ENCODE measurements at regions not wholly inside any gene's neighbourhood (a gene's known extent, or its start where the extent isn't known, plus 50 kb on each side); places are given as distances from the start of the nearest gene placed in this dataset.

DNA sequence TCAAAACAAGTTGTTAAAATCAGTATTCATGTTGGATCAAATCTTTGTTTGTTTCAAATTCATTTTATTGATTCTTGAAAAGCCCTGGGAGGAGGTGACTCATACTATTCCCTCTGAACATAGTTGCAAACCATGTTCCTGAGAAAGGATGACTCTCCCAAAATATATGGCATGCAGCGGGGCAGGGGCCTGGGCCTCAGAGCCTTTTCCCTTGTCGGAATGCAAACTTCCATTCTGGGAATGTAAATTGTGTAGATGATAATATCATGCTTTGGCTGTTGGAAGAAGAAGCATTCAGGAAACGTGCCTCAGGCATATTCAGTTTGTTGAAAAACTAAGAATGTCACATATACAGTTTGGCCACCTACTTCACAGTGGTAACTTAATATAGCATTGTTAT is 242.0 kb downstream of the AUH start:
- no peak overlapping the region for H3K4me3 ChIP-seq (ENCODE audit: low read depth, low read length)
- peaks cover 12% of the 10 kb centered on the region for H3K27me3 ChIP-seq (ENCODE audit: control insufficient read depth, insufficient read depth, low read length)
- DNase-seq (no peak), ATAC-seq (ENCODE audit: low read depth in 2 of 2) (no peak)
- no peaks in the 10 kb centered on the region for H3K4me1 ChIP-seq (ENCODE audit: control insufficient read depth, insufficient read depth, low read length, poor library complexity, severe bottlenecking)
- H3K27ac Mint-ChIP-seq: peak overlapping the region in 1 of 3 donors; percentile 59
- no peak overlapping the region for H3K27ac ChIP-seq (ENCODE audit: insufficient read depth, low read length, poor library complexity, severe bottlenecking)
- peaks cover 3% of the 10 kb centered on the region for H3K36me3 Mint-ChIP-seq
- no peak overlapping the region for H3K4me3 Mint-ChIP-seq
- no peaks in the 10 kb centered on the region for H3K36me3 ChIP-seq (ENCODE audit: control insufficient read depth, insufficient read depth, low read length)
- H3K4me1 Mint-ChIP-seq: peaks cover 0 to 2% (median 0%) of the 10 kb centered on the region in 4 donors
- peaks cover 34% of the 10 kb centered on the region for H3K27me3 Mint-ChIP-seq
- H3K9me3 Mint-ChIP-seq: peaks cover 0 to under 1% (median 0%) of the 10 kb centered on the region in 7 donors
- no peaks in the 10 kb centered on the region for H3K9me3 ChIP-seq (ENCODE audit: control insufficient read depth in 2 of 2, low read length in 2 of 2)

DNA sequence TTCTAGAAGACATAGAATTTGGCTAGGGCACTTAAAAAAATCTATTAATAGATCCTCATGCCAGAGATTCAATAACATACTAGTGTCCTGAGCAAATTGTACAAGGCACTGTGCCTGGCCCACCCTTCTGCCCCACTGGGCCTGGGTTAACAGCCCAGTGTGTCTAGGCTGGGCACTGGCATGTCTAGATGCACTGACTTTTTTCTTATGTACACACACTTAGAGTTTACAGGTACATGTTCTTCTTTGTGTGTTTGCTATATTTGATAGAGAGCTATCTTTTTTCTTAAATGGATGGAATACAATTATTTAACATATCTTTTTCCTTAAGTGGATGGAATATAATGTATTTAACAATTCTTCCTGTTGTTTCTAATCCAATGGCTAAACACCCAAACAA is 241.5 kb downstream of the AUH start:
- no peak overlapping the region for H3K4me3 ChIP-seq (ENCODE audit: low read depth, low read length)
- Mint-ChIP-seq H3K27me3 (peaks cover 35% of the 10 kb centered on the region), H3K27ac (no peak overlapping the region), H3K4me3 (no peak overlapping the region), H3K4me1 (peaks cover 0 to 2% (median 0%) of the 10 kb centered on the region in 4 donors), H3K36me3 (peaks cover 3% of the 10 kb centered on the region), H3K9me3 (peaks cover 0 to 6% (median 0%) of the 10 kb centered on the region in 7 donors)
- DNase-seq (no peak), ATAC-seq (ENCODE audit: low read depth in 2 of 2) (no peak)
- H3K27ac ChIP-seq (ENCODE audit: insufficient read depth, low read length, poor library complexity, severe bottlenecking): no peak overlapping the region
- H3K9me3 ChIP-seq (ENCODE audit: control insufficient read depth in 2 of 2, low read length in 2 of 2): no peaks in the 10 kb centered on the region
- peaks cover 12% of the 10 kb centered on the region for H3K27me3 ChIP-seq (ENCODE audit: control insufficient read depth, insufficient read depth, low read length)
- no peaks in the 10 kb centered on the region for H3K4me1 ChIP-seq (ENCODE audit: control insufficient read depth, insufficient read depth, low read length, poor library complexity, severe bottlenecking)
- H3K36me3 ChIP-seq (ENCODE audit: control insufficient read depth, insufficient read depth, low read length): no peaks in the 10 kb centered on the region

DNA sequence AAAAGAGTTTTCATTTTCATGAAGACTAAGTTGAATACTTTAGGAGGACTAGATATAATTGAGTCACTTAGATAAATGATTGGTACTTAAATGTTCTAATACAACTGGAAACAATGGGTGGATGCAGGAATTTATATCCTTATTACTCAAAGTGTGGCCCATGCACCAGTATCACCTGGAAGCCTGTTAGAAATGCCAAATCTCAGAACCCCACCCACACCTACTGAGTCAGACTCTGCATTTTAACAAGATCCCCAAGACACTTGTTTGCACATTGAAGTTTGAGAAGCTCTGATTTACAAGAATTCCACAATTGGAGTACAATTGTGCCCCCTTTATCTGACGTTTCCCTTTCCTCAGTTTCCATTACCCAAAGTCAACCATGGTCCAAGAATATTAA is 239.0 kb downstream of the AUH start:
- H3K4me1 Mint-ChIP-seq: peaks cover 0 to 2% (median 0%) of the 10 kb centered on the region in 4 donors
- Histone ChIP-seq H3K4me1 (ENCODE audit: control insufficient read depth, insufficient read depth, low read length, poor library complexity, severe bottlenecking) (no peaks in the 10 kb centered on the region), H3K4me3 (ENCODE audit: low read depth, low read length) (no peak overlapping the region), H3K27me3 (ENCODE audit: control insufficient read depth, insufficient read depth, low read length) (peaks cover 10% of the 10 kb centered on the region), H3K36me3 (ENCODE audit: control insufficient read depth, insufficient read depth, low read length) (no peaks in the 10 kb centered on the region), H3K27ac (ENCODE audit: insufficient read depth, low read length, poor library complexity, severe bottlenecking) (no peak overlapping the region), H3K9me3 (ENCODE audit: control insufficient read depth in 2 of 2, low read length in 2 of 2) (no peaks in the 10 kb centered on the region)
- no peak overlapping the region for H3K27ac Mint-ChIP-seq
- DNase-seq (no peak), ATAC-seq (ENCODE audit: low read depth in 2 of 2) (no peak)
- H3K27me3 Mint-ChIP-seq: peaks cover 20% of the 10 kb centered on the region
- H3K9me3 Mint-ChIP-seq: peaks cover 0 to 10% (median 1%) of the 10 kb centered on the region in 7 donors
- H3K4me3 Mint-ChIP-seq: no peak overlapping the region
- H3K36me3 Mint-ChIP-seq: peaks cover 2% of the 10 kb centered on the region

DNA sequence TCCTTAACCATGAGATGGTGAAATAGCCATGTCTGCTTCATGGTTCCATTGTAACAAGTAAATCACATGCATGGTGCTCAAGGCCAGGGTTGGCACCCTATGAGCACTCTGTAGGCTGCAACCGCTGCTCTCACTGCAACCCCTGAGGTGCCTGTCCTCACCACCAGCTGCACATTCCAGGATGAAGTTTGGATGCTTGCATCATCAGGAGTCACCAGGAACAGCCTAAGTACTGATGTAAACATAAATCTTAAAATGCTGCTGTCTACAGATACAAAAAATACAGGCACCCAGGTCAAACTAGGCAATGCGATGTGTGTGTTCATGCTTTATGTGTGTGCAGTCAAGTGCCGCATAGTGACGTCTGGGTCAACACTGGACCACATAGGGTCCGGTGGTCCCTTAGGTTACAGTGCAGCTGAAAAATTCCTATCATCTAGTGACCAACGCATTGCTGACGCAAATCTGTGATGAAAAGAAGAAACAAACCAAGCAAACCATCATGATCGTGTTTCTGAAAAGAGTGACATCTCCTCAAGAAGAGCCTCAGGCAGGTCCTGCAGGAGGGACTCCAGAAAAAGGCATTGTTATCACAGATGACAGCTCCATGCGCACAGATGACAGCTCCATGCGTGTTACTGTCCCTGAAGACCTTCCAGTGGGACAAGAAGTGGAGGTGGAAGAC is 234.8 kb downstream of the AUH start:
- H3K9me3 ChIP-seq (ENCODE audit: control insufficient read depth in 2 of 2, low read length in 2 of 2): no peaks in the 10 kb centered on the region
- Mint-ChIP-seq H3K4me3 (no peak overlapping the region), H3K36me3 (no peaks in the 10 kb centered on the region), H3K9me3 (peaks cover 0 to 10% (median 2%) of the 10 kb centered on the region in 7 donors), H3K27ac (no peak overlapping the region), H3K4me1 (peaks cover 0 to 6% (median 3%) of the 10 kb centered on the region in 4 donors), H3K27me3 (peaks cover 7% of the 10 kb centered on the region)
- H3K27ac ChIP-seq (ENCODE audit: insufficient read depth, low read length, poor library complexity, severe bottlenecking): no peak overlapping the region
- H3K27me3 ChIP-seq (ENCODE audit: control insufficient read depth, insufficient read depth, low read length): no peaks in the 10 kb centered on the region
- ATAC-seq (ENCODE audit: low read depth in 2 of 2) (no peak), DNase-seq (no peak)
- H3K4me3 ChIP-seq (ENCODE audit: low read depth, low read length): no peak overlapping the region
- H3K36me3 ChIP-seq (ENCODE audit: control insufficient read depth, insufficient read depth, low read length): no peaks in the 10 kb centered on the region
- H3K4me1 ChIP-seq (ENCODE audit: control insufficient read depth, insufficient read depth, low read length, poor library complexity, severe bottlenecking): no peaks in the 10 kb centered on the region

DNA sequence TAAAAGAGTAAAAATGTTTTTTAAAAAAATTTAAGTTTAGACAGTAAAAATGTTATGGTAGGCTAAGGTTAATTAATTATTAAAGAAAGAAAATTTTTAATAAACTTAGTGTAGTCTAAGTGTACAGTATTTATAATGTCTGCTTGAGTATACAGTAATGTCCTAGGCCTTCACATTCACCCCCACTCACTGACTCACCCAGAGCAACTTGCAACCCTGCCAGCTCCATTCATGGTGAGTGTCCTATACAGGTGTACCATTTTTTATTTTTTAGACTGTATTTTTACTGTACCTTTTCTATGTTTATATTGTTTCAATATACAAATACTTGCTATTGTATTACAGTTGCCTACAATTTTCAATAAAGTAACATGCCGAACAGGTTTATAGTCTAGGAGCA is 234.1 kb downstream of the AUH start:
- Histone ChIP-seq H3K4me1 (ENCODE audit: control insufficient read depth, insufficient read depth, low read length, poor library complexity, severe bottlenecking) (no peaks in the 10 kb centered on the region), H3K4me3 (ENCODE audit: low read depth, low read length) (no peak overlapping the region), H3K27me3 (ENCODE audit: control insufficient read depth, insufficient read depth, low read length) (no peaks in the 10 kb centered on the region), H3K27ac (ENCODE audit: insufficient read depth, low read length, poor library complexity, severe bottlenecking) (no peak overlapping the region), H3K36me3 (ENCODE audit: control insufficient read depth, insufficient read depth, low read length) (no peaks in the 10 kb centered on the region), H3K9me3 (ENCODE audit: control insufficient read depth in 2 of 2, low read length in 2 of 2) (no peaks in the 10 kb centered on the region)
- Mint-ChIP-seq H3K4me3 (no peak overlapping the region), H3K27ac (no peak overlapping the region), H3K9me3 (peaks cover 0 to 10% (median 2%) of the 10 kb centered on the region in 7 donors), H3K36me3 (no peaks in the 10 kb centered on the region), H3K4me1 (peaks cover 0 to 6% (median 3%) of the 10 kb centered on the region in 4 donors), H3K27me3 (peaks cover 7% of the 10 kb centered on the region)
- DNase-seq (no peak), ATAC-seq (ENCODE audit: low read depth in 2 of 2) (no peak)

DNA sequence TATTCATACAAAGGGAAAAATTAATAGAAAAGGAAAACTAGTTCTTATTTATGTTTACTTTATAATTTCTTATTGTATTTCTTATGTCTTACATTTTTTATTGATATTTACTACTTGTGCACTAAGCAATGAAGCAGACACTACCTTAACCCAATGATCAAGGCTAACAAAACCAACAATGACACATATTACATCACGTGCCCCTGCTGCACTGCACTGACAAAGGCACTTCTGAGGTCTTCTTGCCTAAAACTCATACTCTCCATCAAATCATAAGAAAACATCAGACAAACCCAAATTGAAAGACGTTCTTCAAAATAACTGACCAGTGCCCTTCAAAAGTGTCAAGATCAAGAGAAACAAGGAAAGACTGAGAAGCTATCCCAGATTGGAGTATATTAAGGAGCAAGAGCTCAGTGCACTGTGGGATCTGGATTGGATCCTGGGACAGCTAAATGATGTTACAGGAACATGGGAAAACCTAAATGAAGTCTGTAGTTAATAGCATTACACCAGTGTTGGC is 230.9 kb downstream of the AUH start:
- Mint-ChIP-seq H3K36me3 (no peaks in the 10 kb centered on the region), H3K4me3 (no peak overlapping the region), H3K27ac (no peak overlapping the region), H3K9me3 (peaks cover 0 to 3% (median 0%) of the 10 kb centered on the region in 7 donors), H3K27me3 (no peaks in the 10 kb centered on the region), H3K4me1 (peaks cover 0 to 6% (median 3%) of the 10 kb centered on the region in 4 donors)
- H3K4me1 ChIP-seq (ENCODE audit: control insufficient read depth, insufficient read depth, low read length, poor library complexity, severe bottlenecking): no peaks in the 10 kb centered on the region
- H3K9me3 ChIP-seq (ENCODE audit: control insufficient read depth in 2 of 2, low read length in 2 of 2): no peaks in the 10 kb centered on the region
- no peak overlapping the region for H3K27ac ChIP-seq (ENCODE audit: insufficient read depth, low read length, poor library complexity, severe bottlenecking)
- DNase-seq (no peak), ATAC-seq (ENCODE audit: low read depth in 2 of 2) (no peak)
- H3K4me3 ChIP-seq (ENCODE audit: low read depth, low read length): no peak overlapping the region
- H3K27me3 ChIP-seq (ENCODE audit: control insufficient read depth, insufficient read depth, low read length): no peaks in the 10 kb centered on the region
- H3K36me3 ChIP-seq (ENCODE audit: control insufficient read depth, insufficient read depth, low read length): no peaks in the 10 kb centered on the region

DNA sequence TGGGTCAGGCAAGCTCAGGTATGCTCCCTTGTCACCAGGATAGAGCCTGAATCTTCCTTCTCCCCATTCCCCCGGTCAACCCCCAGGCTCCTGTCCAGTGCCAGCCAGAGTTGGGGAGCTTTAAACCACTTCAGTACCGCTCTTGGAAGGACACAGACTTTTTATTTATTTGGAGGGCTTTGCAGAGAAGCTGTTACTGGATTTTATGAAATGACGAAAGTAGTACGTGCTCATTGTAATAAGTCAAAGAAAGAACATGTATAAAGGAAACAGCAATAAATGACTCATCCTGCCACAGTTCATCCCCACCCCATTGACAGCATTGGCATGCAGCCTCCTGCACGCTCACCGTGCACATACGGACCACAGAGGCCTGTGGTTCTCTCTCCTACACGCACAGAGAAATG is 230.3 kb downstream of the AUH start:
- Histone ChIP-seq H3K27me3 (ENCODE audit: control insufficient read depth, insufficient read depth, low read length) (no peaks in the 10 kb centered on the region), H3K4me3 (ENCODE audit: low read depth, low read length) (no peak overlapping the region), H3K36me3 (ENCODE audit: control insufficient read depth, insufficient read depth, low read length) (no peaks in the 10 kb centered on the region), H3K4me1 (ENCODE audit: control insufficient read depth, insufficient read depth, low read length, poor library complexity, severe bottlenecking) (no peaks in the 10 kb centered on the region), H3K27ac (ENCODE audit: insufficient read depth, low read length, poor library complexity, severe bottlenecking) (no peak overlapping the region), H3K9me3 (ENCODE audit: control insufficient read depth in 2 of 2, low read length in 2 of 2) (no peaks in the 10 kb centered on the region)
- Mint-ChIP-seq H3K4me1 (peaks cover 0 to 6% (median 3%) of the 10 kb centered on the region in 4 donors), H3K4me3 (no peak overlapping the region), H3K27ac (peak overlapping the region in 2 of 3 donors; percentile 7 to 28), H3K36me3 (no peaks in the 10 kb centered on the region), H3K9me3 (peaks cover 0 to 5% (median 0%) of the 10 kb centered on the region in 7 donors), H3K27me3 (peaks cover 2% of the 10 kb centered on the region)
- DNase-seq (peak in 2 of 3 donors; percentile 25 to 76), ATAC-seq (ENCODE audit: low read depth in 2 of 2) (peak; percentile 84 to 93)

DNA sequence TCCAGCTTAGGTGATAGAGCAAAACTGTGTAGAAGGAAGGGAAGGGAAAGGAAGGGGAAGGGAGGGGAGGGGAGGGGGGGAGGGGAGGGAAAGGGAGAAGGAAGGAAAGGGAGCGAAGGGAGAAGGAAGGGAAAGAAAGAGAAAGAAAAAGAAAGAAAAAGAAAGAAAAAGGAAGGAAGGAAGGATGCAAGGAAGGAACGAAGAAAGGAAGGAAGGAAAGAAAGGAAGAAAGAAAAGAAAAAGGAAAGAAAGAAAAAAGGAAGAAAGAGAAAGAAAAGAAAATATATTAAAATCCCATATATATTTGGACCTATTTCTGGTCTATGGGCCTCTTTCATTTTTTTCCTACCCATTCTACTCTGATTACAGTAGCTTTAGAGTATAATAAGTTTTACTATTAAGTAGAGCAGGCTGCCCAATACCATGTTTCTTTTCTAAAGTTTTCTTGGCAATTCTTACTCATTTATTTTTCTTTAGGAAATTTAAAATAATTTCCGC is 229.1 kb downstream of the AUH start:
- Mint-ChIP-seq H3K27me3 (peaks cover 11% of the 10 kb centered on the region), H3K4me3 (no peak overlapping the region), H3K4me1 (peaks cover 0 to 6% (median 3%) of the 10 kb centered on the region in 4 donors), H3K36me3 (no peaks in the 10 kb centered on the region), H3K9me3 (peaks cover 0 to 5% (median 0%) of the 10 kb centered on the region in 7 donors), H3K27ac (no peak overlapping the region)
- Histone ChIP-seq H3K4me1 (ENCODE audit: control insufficient read depth, insufficient read depth, low read length, poor library complexity, severe bottlenecking) (no peaks in the 10 kb centered on the region), H3K9me3 (ENCODE audit: control insufficient read depth in 2 of 2, low read length in 2 of 2) (no peaks in the 10 kb centered on the region), H3K27ac (ENCODE audit: insufficient read depth, low read length, poor library complexity, severe bottlenecking) (no peak overlapping the region), H3K27me3 (ENCODE audit: control insufficient read depth, insufficient read depth, low read length) (no peaks in the 10 kb centered on the region), H3K4me3 (ENCODE audit: low read depth, low read length) (no peak overlapping the region), H3K36me3 (ENCODE audit: control insufficient read depth, insufficient read depth, low read length) (no peaks in the 10 kb centered on the region)
- DNase-seq (no peak), ATAC-seq (ENCODE audit: low read depth in 2 of 2) (no peak)
